ENCODE measurements at regions not wholly inside any gene's neighbourhood (a gene's known extent, or its start where the extent isn't known, plus 50 kb on each side); places are given as distances from the start of the nearest gene placed in this dataset.

GRCh38 chr13:83987394-83987793, 105.1 kb upstream of the SLITRK1 start:
- H3K27ac ChIP-seq (ENCODE audit: low read depth, low read length, poor library complexity, severe bottlenecking), result no peak overlapping the region
- no peaks in the 10 kb centered on the region for H3K27me3 ChIP-seq (replicated peaks; ENCODE audit: insufficient read depth, low read depth, low read length, poor library complexity)
- no peaks in the 10 kb centered on the region for H3K4me1 ChIP-seq (ENCODE audit: insufficient read depth, low read length, poor library complexity, severe bottlenecking)
- DNase-seq (ENCODE audit: low spot score), result no peak
- intact Hi-C loops (cut with micrococcal nuclease; ENCODE audit: unreplicated experiment), result no loop called here
- no peaks in the 10 kb centered on the region for H3K9me3 ChIP-seq (ENCODE audit: low read depth, low read length, poor library complexity, severe bottlenecking)
- BruUV-seq (replicated peaks), result no TSS peak
- H3K4me3 ChIP-seq (ENCODE audit: low read depth, low read length, poor library complexity, severe bottlenecking), result no peak overlapping the region
- ChIA-PET CTCF (no interaction called here), POLR2A (ENCODE audit: low non-redundant PET) (no interaction called here)
- TF ChIP-seq EZH2 (IDR thresholded peaks at IDR 0.05; ENCODE audit: borderline replicate concordance, low read depth, low read length, poor library complexity, severe bottlenecking), result no peak
- TF ChIP-seq, protein P1, sequence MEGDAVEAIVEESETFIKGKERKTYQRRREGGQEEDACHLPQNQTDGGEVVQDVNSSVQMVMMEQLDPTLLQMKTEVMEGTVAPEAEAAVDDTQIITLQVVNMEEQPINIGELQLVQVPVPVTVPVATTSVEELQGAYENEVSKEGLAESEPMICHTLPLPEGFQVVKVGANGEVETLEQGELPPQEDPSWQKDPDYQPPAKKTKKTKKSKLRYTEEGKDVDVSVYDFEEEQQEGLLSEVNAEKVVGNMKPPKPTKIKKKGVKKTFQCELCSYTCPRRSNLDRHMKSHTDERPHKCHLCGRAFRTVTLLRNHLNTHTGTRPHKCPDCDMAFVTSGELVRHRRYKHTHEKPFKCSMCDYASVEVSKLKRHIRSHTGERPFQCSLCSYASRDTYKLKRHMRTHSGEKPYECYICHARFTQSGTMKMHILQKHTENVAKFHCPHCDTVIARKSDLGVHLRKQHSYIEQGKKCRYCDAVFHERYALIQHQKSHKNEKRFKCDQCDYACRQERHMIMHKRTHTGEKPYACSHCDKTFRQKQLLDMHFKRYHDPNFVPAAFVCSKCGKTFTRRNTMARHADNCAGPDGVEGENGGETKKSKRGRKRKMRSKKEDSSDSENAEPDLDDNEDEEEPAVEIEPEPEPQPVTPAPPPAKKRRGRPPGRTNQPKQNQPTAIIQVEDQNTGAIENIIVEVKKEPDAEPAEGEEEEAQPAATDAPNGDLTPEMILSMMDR (conservative IDR thresholded peaks at IDR 0.05; ENCODE audit: low read depth, low read length), result no peak
- no peaks in the 10 kb centered on the region for H3K36me3 ChIP-seq (ENCODE audit: insufficient read depth, low read length, poor library complexity, severe bottlenecking)

DNA sequence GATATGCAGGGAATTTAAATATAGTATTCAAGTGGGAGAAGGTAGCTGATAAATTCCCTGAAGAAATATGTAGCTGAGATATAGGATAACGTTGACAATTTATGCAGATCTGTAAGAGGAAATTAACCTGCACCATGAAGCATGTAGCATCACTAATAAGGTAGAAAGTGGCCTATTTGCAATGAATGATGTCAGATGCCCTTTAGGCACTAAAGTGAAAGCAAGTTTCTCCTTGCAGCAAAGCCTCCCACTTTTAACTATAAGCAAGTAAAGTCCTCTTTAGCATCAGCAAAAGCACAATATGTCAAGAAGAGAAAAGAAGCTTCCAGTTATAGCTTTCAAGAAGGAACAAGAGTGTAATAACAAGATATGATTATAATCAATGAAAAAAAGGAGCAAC, 102.5 kb upstream of the SLITRK1 start:
- no peaks in the 10 kb centered on the region for H3K36me3 ChIP-seq (ENCODE audit: insufficient read depth, low read length, poor library complexity, severe bottlenecking)
- intact Hi-C loops (cut with micrococcal nuclease; ENCODE audit: unreplicated experiment), result no loop called here
- H3K4me1 ChIP-seq (ENCODE audit: insufficient read depth, low read length, poor library complexity, severe bottlenecking), result no peaks in the 10 kb centered on the region
- H3K27me3 ChIP-seq (replicated peaks; ENCODE audit: insufficient read depth, low read depth, low read length, poor library complexity), result no peaks in the 10 kb centered on the region
- ChIA-PET POLR2A (ENCODE audit: low non-redundant PET) (no interaction called here), CTCF (no interaction called here)
- BruUV-seq (replicated peaks), result no TSS peak
- no peak overlapping the region for H3K4me3 ChIP-seq (ENCODE audit: low read depth, low read length, poor library complexity, severe bottlenecking)
- no peaks in the 10 kb centered on the region for H3K9me3 ChIP-seq (ENCODE audit: low read depth, low read length, poor library complexity, severe bottlenecking)
- no peak overlapping the region for H3K27ac ChIP-seq (ENCODE audit: low read depth, low read length, poor library complexity, severe bottlenecking)
- no peak for DNase-seq (ENCODE audit: low spot score)
- TF ChIP-seq EZH2 (IDR thresholded peaks at IDR 0.05; ENCODE audit: borderline replicate concordance, low read depth, low read length, poor library complexity, severe bottlenecking), result no peak
- TF ChIP-seq, protein P1 (conservative IDR thresholded peaks at IDR 0.05; ENCODE audit: low read depth, low read length), result no peak

- intact Hi-C loops (cut with micrococcal nuclease; ENCODE audit: unreplicated experiment), result no loop called here
- TF ChIP-seq, protein P1 (conservative IDR thresholded peaks at IDR 0.05; ENCODE audit: low read depth, low read length), result no peak
- no peak for TF ChIP-seq EZH2 (IDR thresholded peaks at IDR 0.05; ENCODE audit: borderline replicate concordance, low read depth, low read length, poor library complexity, severe bottlenecking)
- CTCF ChIA-PET, result no interaction called here
- no TSS peak for BruUV-seq (replicated peaks)
- no peaks in the 10 kb centered on the region for H3K9me3 ChIP-seq (ENCODE audit: low read depth, low read length, poor library complexity, severe bottlenecking)
- H3K36me3 ChIP-seq (ENCODE audit: insufficient read depth, low read length, poor library complexity, severe bottlenecking), result no peaks in the 10 kb centered on the region
- H3K27ac ChIP-seq (ENCODE audit: low read depth, low read length, poor library complexity, severe bottlenecking), result no peak overlapping the region
- DNase-seq (ENCODE audit: low spot score), result no peak
- no peaks in the 10 kb centered on the region for H3K27me3 ChIP-seq (replicated peaks; ENCODE audit: insufficient read depth, low read depth, low read length, poor library complexity)
- POLR2A ChIA-PET (ENCODE audit: low non-redundant PET), result no interaction called here
- H3K4me1 ChIP-seq (ENCODE audit: insufficient read depth, low read length, poor library complexity, severe bottlenecking), result no peaks in the 10 kb centered on the region
- no peak overlapping the region for H3K4me3 ChIP-seq (ENCODE audit: low read depth, low read length, poor library complexity, severe bottlenecking)
Measured at GRCh38 chr13:83980331-83980730, 98.1 kb upstream of the SLITRK1 start.
